ENCODE measurements at regions not wholly inside any gene's neighbourhood (a gene's known extent, or its start where the extent isn't known, plus 50 kb on each side); places are given as distances from the start of the nearest gene placed in this dataset.
"Not testable (repeated sequence)": the region's sequence is repeated elsewhere in the genome, so short reads cannot be mapped to it uniquely, and the experiment has no call there.

GRCh38 chr10:131363416-131363815 lies 51.9 kb upstream of the TCERG1L start:
- Mint-ChIP-seq H3K4me3 (no peak overlapping the region), H3K27ac (no peak overlapping the region), H3K9me3 (peaks cover 8% of the 10 kb centered on the region), H3K4me1 (ENCODE audit: low read depth) (no peaks in the 10 kb centered on the region), H3K27me3 (no peaks in the 10 kb centered on the region), H3K36me3 (ENCODE audit: low read depth) (no peaks in the 10 kb centered on the region)
- intact Hi-C loops (cut with micrococcal nuclease), result no loop called here

DNA sequence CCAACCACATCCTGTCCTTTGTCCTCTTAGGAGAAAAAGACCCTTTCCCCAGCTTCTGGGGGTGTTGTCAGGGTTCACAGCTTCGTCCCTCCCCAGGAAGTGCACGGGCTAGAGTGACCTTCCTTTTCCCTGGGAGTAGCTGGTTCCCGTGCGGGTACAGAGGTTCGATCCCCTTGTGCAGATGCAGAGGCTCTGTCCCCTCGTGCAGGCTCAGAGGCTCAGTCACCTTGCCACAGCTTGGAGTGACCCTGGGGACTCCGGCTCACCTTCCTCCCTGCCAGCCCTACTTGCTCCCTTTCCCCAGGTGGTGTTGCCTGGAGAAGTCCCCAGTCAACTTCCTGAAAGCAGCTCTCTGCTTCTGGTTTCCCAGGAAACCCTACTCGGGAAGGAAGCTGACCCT lies 60.0 kb upstream of the TCERG1L start:
- H3K27ac Mint-ChIP-seq, result no peak overlapping the region
- H3K9me3 Mint-ChIP-seq, result peaks cover 17% of the 10 kb centered on the region
- H3K36me3 Mint-ChIP-seq (ENCODE audit: low read depth), result no peaks in the 10 kb centered on the region
- H3K4me3 Mint-ChIP-seq, result no peak overlapping the region
- H3K27me3 Mint-ChIP-seq, result no peaks in the 10 kb centered on the region
- intact Hi-C loops (cut with micrococcal nuclease), result no loop called here
- no peaks in the 10 kb centered on the region for H3K4me1 Mint-ChIP-seq (ENCODE audit: low read depth)

- no peak overlapping the region for H3K27ac Mint-ChIP-seq
- no peaks in the 10 kb centered on the region for H3K9me3 Mint-ChIP-seq
- no peaks in the 10 kb centered on the region for H3K27me3 Mint-ChIP-seq
- H3K4me3 Mint-ChIP-seq, result no peak overlapping the region
- H3K36me3 Mint-ChIP-seq (ENCODE audit: low read depth), result no peaks in the 10 kb centered on the region
- H3K4me1 Mint-ChIP-seq (ENCODE audit: low read depth), result no peaks in the 10 kb centered on the region
- intact Hi-C loops (cut with micrococcal nuclease), result no loop called here
Observed at GRCh38 chr10:131381576-131381975, 70.1 kb upstream of the TCERG1L start.

GRCh38 chr10:131385161-131385872 lies 73.8 kb upstream of the TCERG1L start:
- intact Hi-C loops (cut with micrococcal nuclease); H3K36me3 Mint-ChIP-seq (ENCODE audit: low read depth); H3K9me3 Mint-ChIP-seq; H3K4me1 Mint-ChIP-seq (ENCODE audit: low read depth); H3K27ac Mint-ChIP-seq; H3K4me3 Mint-ChIP-seq; H3K27me3 Mint-ChIP-seq: not testable (repeated sequence)

DNA sequence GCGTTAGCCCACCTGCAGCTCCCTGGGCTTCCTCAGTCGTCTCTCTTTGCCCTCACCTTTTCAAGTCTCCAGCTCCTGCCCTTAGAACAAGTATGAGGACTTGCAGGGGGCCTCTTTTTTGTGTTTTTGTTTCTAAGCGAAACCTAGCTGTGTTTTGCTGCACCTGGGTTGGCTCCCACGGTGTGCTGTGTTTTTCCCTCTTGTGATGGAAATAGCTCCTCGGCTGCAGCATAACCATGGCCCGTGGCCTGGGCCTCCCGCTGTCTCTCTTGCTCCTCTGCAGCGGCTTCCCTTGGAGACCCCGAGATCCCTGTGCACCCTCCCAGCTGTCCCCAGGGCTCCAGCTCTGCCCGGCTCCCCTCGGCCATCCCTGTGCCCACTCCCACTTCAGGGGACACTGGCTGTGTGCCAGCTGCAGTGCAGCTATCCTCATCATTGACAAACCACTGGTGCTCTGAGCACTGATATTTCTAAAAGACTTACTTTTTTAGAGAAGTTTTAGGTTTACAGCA lies 75.6 kb upstream of the TCERG1L start:
- H3K27ac Mint-ChIP-seq, result no peak overlapping the region
- intact Hi-C loops (cut with micrococcal nuclease), result no loop called here
- no peak overlapping the region for H3K4me3 Mint-ChIP-seq
- no peaks in the 10 kb centered on the region for H3K36me3 Mint-ChIP-seq (ENCODE audit: low read depth)
- no peaks in the 10 kb centered on the region for H3K4me1 Mint-ChIP-seq (ENCODE audit: low read depth)
- H3K27me3 Mint-ChIP-seq, result no peaks in the 10 kb centered on the region
- no peaks in the 10 kb centered on the region for H3K9me3 Mint-ChIP-seq

GRCh38 chr10:131391936-131392335 lies 80.4 kb upstream of the TCERG1L start:
- Mint-ChIP-seq H3K36me3 (ENCODE audit: low read depth) (no peaks in the 10 kb centered on the region), H3K27me3 (no peaks in the 10 kb centered on the region), H3K27ac (no peak overlapping the region), H3K9me3 (no peaks in the 10 kb centered on the region), H3K4me1 (ENCODE audit: low read depth) (no peaks in the 10 kb centered on the region), H3K4me3 (no peak overlapping the region)
- intact Hi-C loops (cut with micrococcal nuclease), result no loop called here

GRCh38 chr10:131396121-131397050 lies 84.9 kb upstream of the TCERG1L start:
- intact Hi-C loops (cut with micrococcal nuclease), result no loop called here
- Mint-ChIP-seq H3K4me3 (no peak overlapping the region), H3K27ac (no peak overlapping the region), H3K36me3 (ENCODE audit: low read depth) (no peaks in the 10 kb centered on the region), H3K9me3 (no peaks in the 10 kb centered on the region), H3K27me3 (no peaks in the 10 kb centered on the region), H3K4me1 (ENCODE audit: low read depth) (no peaks in the 10 kb centered on the region)

DNA sequence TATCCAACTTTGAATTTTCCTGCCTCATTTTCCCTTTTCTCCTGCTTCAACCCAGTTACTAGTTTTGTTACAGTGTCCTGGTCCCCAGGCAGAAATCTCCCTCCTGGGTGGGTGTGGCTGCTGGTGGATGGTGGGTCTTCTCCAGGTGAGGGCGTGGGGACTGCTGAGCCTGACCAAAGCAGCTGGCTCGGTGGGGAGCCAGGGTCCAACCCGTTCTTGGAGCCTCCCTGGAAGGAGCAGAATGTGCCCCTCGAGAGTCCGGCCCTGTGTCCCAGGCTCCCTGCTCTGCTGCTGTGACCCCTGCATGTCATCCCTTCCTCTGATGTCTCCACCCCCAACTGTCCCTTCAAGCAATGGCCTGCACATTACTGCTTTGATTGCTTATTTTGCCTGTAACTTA lies 86.6 kb upstream of the TCERG1L start:
- no peaks in the 10 kb centered on the region for H3K27me3 Mint-ChIP-seq
- H3K27ac Mint-ChIP-seq, result no peak overlapping the region
- H3K9me3 Mint-ChIP-seq, result no peaks in the 10 kb centered on the region
- H3K4me3 Mint-ChIP-seq, result no peak overlapping the region
- no peaks in the 10 kb centered on the region for H3K4me1 Mint-ChIP-seq (ENCODE audit: low read depth)
- intact Hi-C loops (cut with micrococcal nuclease), result no loop called here
- no peaks in the 10 kb centered on the region for H3K36me3 Mint-ChIP-seq (ENCODE audit: low read depth)

DNA sequence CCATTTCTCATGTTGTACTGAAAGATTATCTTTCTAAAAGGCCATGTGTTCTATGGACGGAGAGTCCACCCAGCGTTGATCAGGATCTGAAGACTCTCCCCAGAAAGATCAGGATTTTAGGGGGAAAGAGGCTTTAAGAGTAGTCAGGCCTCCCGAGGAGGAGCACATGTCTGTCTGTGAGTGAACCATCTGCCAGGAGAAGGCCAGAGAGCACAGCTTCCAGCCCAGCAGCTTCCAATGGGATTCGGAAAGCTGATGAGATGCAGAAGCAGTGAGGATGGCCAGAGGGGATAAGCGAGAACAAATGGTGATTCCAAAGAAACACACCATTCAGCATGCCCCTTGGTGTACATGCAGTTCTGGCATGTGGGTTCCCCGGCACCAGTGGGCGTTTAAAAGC lies 88.5 kb upstream of the TCERG1L start:
- H3K4me3 Mint-ChIP-seq, result no peak overlapping the region
- no peaks in the 10 kb centered on the region for H3K36me3 Mint-ChIP-seq (ENCODE audit: low read depth)
- no peaks in the 10 kb centered on the region for H3K9me3 Mint-ChIP-seq
- H3K4me1 Mint-ChIP-seq (ENCODE audit: low read depth), result no peaks in the 10 kb centered on the region
- intact Hi-C loops (cut with micrococcal nuclease), result no loop called here
- H3K27ac Mint-ChIP-seq, result no peak overlapping the region
- H3K27me3 Mint-ChIP-seq, result no peaks in the 10 kb centered on the region

GRCh38 chr10:131400513-131400912 lies 89.0 kb upstream of the TCERG1L start:
- H3K4me1 Mint-ChIP-seq (ENCODE audit: low read depth), result no peaks in the 10 kb centered on the region
- intact Hi-C loops (cut with micrococcal nuclease), result no loop called here
- no peak overlapping the region for H3K27ac Mint-ChIP-seq
- H3K4me3 Mint-ChIP-seq, result no peak overlapping the region
- no peaks in the 10 kb centered on the region for H3K36me3 Mint-ChIP-seq (ENCODE audit: low read depth)
- no peaks in the 10 kb centered on the region for H3K27me3 Mint-ChIP-seq
- H3K9me3 Mint-ChIP-seq, result no peaks in the 10 kb centered on the region

DNA sequence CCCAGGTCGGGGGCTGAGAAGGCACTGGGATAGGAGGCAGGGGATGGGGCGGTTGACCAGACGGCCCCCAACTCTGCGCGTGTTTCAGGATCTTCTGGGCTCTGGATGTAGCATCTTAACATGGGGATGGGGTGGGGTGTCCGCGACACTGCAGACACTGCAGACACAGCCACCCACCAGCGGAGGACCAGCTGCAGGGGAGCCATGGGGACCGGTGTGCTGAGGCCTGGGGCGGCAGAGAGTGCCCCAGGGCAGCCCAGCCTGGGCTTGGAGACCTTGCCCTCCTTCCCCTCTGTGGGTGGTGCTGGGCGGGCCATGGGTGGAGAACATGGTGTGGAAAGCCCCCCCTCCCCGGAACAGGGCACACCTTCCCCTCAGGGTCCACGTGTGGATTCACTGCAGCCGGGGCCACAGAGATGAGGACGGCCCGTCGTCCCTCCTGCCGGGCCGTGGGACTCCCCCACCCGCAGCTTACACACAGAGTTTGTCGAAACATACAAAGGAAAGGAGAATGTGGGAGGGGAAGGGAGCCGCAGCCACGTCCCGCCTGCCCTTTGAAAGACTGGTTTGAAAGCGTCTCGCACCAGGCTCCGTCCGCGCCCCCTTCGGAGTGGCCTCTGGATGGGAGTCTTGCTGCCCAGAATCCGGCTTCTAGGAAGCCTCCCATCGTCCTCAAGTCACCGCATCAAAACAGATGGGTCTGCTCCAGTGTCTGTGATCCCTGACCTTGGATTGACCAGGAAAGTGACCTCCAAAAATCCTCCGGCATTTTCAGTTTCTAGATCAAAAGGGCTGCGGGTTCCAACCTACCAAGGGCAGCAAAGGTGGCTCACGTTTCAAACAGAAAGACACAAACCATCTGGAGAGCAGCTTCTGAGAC lies 91.5 kb upstream of the TCERG1L start:
- H3K27ac Mint-ChIP-seq, result no peak overlapping the region
- intact Hi-C loops (cut with micrococcal nuclease), result no loop called here
- no peaks in the 10 kb centered on the region for H3K9me3 Mint-ChIP-seq
- H3K4me3 Mint-ChIP-seq, result no peak overlapping the region
- no peaks in the 10 kb centered on the region for H3K27me3 Mint-ChIP-seq
- no peaks in the 10 kb centered on the region for H3K36me3 Mint-ChIP-seq (ENCODE audit: low read depth)
- H3K4me1 Mint-ChIP-seq (ENCODE audit: low read depth), result no peaks in the 10 kb centered on the region

DNA sequence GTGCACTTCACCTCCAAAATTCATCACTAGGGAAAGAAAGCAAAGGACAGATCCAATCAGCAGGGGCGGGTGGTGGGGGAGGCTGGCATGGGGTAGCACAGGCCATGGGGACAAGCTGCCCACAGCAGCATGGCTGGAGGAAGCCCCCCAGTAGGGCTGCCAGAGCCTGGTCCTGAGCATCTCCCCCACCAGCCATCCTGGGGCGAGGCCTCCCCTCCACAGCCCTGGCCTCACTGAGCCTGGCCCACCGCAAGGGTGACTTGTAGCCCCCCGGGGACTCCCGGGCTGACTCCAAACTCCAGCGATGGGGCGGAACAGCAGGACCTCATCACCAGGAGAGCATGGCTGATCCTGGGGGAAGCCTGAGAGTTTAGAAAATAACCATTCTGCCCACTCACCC lies 92.4 kb upstream of the TCERG1L start:
- Mint-ChIP-seq H3K4me3 (no peak overlapping the region), H3K4me1 (ENCODE audit: low read depth) (no peaks in the 10 kb centered on the region), H3K36me3 (ENCODE audit: low read depth) (no peaks in the 10 kb centered on the region), H3K27me3 (no peaks in the 10 kb centered on the region), H3K27ac (no peak overlapping the region), H3K9me3 (no peaks in the 10 kb centered on the region)
- intact Hi-C loops (cut with micrococcal nuclease), result no loop called here

DNA sequence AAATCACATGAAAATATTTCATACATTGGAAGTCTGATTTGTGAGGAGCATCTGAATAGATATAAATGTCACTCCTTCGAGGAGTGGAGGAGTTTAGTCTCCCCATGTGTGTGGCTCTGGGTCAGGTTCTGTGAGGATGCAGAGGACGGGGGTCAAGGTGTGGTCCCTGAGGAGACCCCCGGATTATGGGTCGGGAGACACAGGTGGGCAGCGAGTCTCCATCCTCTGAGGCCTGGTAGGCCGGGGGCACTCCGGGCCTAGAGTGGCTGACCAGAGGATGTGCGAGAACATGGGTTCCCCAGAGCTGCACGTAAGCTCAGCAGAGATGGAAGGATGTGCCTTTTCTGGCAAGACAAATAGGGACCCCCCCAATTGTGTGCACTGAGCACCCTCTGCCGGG lies 93.4 kb upstream of the TCERG1L start:
- no peaks in the 10 kb centered on the region for H3K27me3 Mint-ChIP-seq
- H3K4me1 Mint-ChIP-seq (ENCODE audit: low read depth), result no peaks in the 10 kb centered on the region
- no peak overlapping the region for H3K27ac Mint-ChIP-seq
- intact Hi-C loops (cut with micrococcal nuclease), result no loop called here
- H3K4me3 Mint-ChIP-seq, result no peak overlapping the region
- H3K9me3 Mint-ChIP-seq, result no peaks in the 10 kb centered on the region
- no peaks in the 10 kb centered on the region for H3K36me3 Mint-ChIP-seq (ENCODE audit: low read depth)

Measured in dendritic cell treated with granulocyte-macrophage colony-stimulating factor and Interleukin-4, amounts not matched to agents 40 ng/mL and 50 ng/mL, for 4 days (primary cell).